Neural cell (in vitro differentiated cells): ENCODE measurements at regions not wholly inside any gene's neighbourhood (a gene's known extent, or its start where the extent isn't known, plus 50 kb on each side); places are given as distances from the start of the nearest gene placed in this dataset.

Experiments used
- H2AFZ ChIP-seq: fragments of 200-600, 300-800 bp; sonication (generic), shearing (Covaris generic); 2 replicates; pipeline ENCODE4 v1.6.0; 2014; ENCODE audit warnings: low read depth, mild to moderate bottlenecking, antibody characterized with exemption, low read length, moderate library complexity
- H3F3A ChIP-seq: fragments of 200-600 bp; shearing (Covaris generic); 2 replicates; pipeline ENCODE4 v1.6.1; 2016; ENCODE audit warnings: mild to moderate bottlenecking, moderate library complexity, mixed read lengths, antibody characterized with exemption, low read length; ENCODE audit not compliant: insufficient read depth, poor library complexity, severe bottlenecking
- H3K27ac ChIP-seq: fragments of 200-600, 300-800 bp; sonication (generic), shearing (Covaris generic); 2 replicates; pipeline ENCODE4 v1.5.1; 2014; ENCODE audit warnings: mild to moderate bottlenecking, low read length, moderate library complexity
- H3K27me3 ChIP-seq: fragments of 300-800, 200-600 bp; sonication (generic), shearing (Covaris generic); 2 replicates; pipeline ENCODE4 v1.6.0; 2014; ENCODE audit warnings: mild to moderate bottlenecking, low read depth, low read length, moderate library complexity; ENCODE audit not compliant: insufficient read depth
- H3K36me3 ChIP-seq: fragments of 300-800, 200-600 bp; sonication (generic), shearing (Covaris generic); 2 replicates; pipeline ENCODE4 v1.5.1; 2014; ENCODE audit warnings: mild to moderate bottlenecking, antibody characterized with exemption, low read length, moderate library complexity; ENCODE audit not compliant: insufficient read depth
- H3K4me2 ChIP-seq: fragments of 300-800, 200-600 bp; sonication (generic), shearing (Covaris generic); 2 replicates; pipeline ENCODE4 v1.6.0; 2014; ENCODE audit warnings: mild to moderate bottlenecking, low read length
- H3K4me3 ChIP-seq: fragments of 300-800, 200-600 bp; sonication (generic), shearing (Covaris generic); 2 replicates; pipeline ENCODE4 v1.5.1; 2014; ENCODE audit warnings: mild to moderate bottlenecking, low read length, moderate library complexity
- H3K79me2 ChIP-seq: fragments of 200-600 bp; shearing (Covaris generic); replicated peaks from 2 replicates; pipeline ENCODE4 v1.6.0; 2014; ENCODE audit warnings: mild to moderate bottlenecking, low read length, moderate library complexity; ENCODE audit not compliant: insufficient read depth
- H3K9ac ChIP-seq: fragments of 300-800, 200-600 bp; sonication (generic), shearing (Covaris generic); 2 replicates; pipeline ENCODE4 v1.6.1; 2016; ENCODE audit warnings: mild to moderate bottlenecking, low read length, mixed read lengths
- H3K9me2 ChIP-seq: fragments of 200-600 bp; shearing (Covaris generic); 2 replicates; pipeline ENCODE4 v1.6.1; 2016; ENCODE audit warnings: mild to moderate bottlenecking, low read length, mixed read lengths; ENCODE audit not compliant: insufficient read depth
- H3K9me3 ChIP-seq: fragments of 200-600, 300-800 bp; sonication (generic), shearing (Covaris generic); 2 replicates; pipeline ENCODE4 v1.6.1; 2016; ENCODE audit warnings: mild to moderate bottlenecking, mixed run types, low read length, moderate library complexity, mixed read lengths
- H4K20me1 ChIP-seq: fragments of 200-600 bp; shearing (Covaris generic); 2 replicates; pipeline ENCODE4 v1.6.1; 2016; ENCODE audit warnings: mild to moderate bottlenecking, mixed run types; ENCODE audit not compliant: insufficient read depth
- EP300 ChIP-seq: fragments of 450-650 bp; conservative IDR thresholded peaks from 2 replicates; pipeline ENCODE4 v1.6.1; 2014; ENCODE audit warnings: antibody characterized with exemption, mild to moderate bottlenecking, moderate library complexity; ENCODE audit not compliant: poor library complexity, severe bottlenecking
- EZH2 ChIP-seq: fragments of 200-600, 300-800 bp; shearing (Covaris generic), sonication (generic); IDR thresholded peaks from 2 replicates; pipeline ENCODE4 v1.6.1; 2014; ENCODE audit warnings: antibody characterized with exemption, low read length, borderline replicate concordance, mild to moderate bottlenecking; ENCODE audit not compliant: insufficient read depth, poor library complexity, severe bottlenecking
- MXI1 ChIP-seq: fragments of 450-650 bp; conservative IDR thresholded peaks from 2 replicates; pipeline ENCODE4 v1.6.1; 2014; ENCODE audit warnings: antibody characterized with exemption, mild to moderate bottlenecking; ENCODE audit not compliant: poor library complexity, severe bottlenecking
- POLR2AphosphoS5 ChIP-seq: IDR thresholded peaks from 2 replicates; pipeline ENCODE4 v1.6.1; 2012
- RAD21 ChIP-seq: fragments of 450-650 bp; conservative IDR thresholded peaks from 2 replicates; pipeline ENCODE4 v1.6.1; 2014; ENCODE audit warnings: antibody characterized with exemption, mild to moderate bottlenecking, moderate library complexity
- SMC3 ChIP-seq: fragments of 450-650 bp; conservative IDR thresholded peaks from 2 replicates; pipeline ENCODE4 v1.6.1; 2014; ENCODE audit warnings: antibody characterized with exemption, mild to moderate bottlenecking, moderate library complexity; ENCODE audit not compliant: poor library complexity
- TAF1 ChIP-seq: IDR thresholded peaks from 2 replicates; pipeline ENCODE4 v1.6.1; 2012; ENCODE audit warnings: low read depth
- TF ChIP-seq, protein P1 (sequence below): fragments of 450-650 bp; IDR thresholded peaks from 2 replicates; pipeline ENCODE4 v1.5.1; 2014; ENCODE audit warnings: antibody characterized with exemption, mild to moderate bottlenecking, moderate library complexity; ENCODE audit not compliant: poor library complexity, severe bottlenecking
- TF ChIP-seq, protein P2 (sequence below): IDR thresholded peaks from 2 replicates; pipeline ENCODE4 v1.6.1; 2012; ENCODE audit warnings: borderline replicate concordance

DNA sequence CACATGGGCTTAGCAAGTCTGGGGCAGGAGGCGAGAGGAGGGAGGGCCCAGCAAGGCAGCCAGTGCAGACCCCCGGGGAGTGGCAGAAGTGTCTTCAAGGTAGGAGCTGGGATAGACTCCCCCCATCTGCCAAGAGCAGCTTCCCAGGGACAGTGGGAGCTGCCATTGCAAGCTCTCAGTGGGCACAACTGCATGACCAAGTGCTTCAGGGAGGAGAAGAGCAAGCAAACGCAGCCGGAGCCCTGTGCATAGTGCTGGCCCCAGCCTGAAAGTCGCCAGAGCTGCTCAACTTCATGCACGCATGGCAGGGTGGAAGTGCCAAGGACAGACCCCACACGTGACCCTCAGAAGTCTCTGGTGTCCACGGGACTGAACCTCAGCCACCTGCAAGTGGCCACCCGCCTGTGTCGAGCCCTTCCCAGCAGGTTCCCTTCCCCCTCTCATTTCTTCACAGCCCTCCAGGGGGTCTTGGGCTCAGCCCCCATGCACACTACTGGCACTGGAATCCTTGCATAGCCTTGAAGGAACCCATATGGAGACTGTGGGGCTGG, 89.4 kb downstream of the PLXNA1 start:
- Histone ChIP-seq H3K4me2 (no peak overlapping the region), H3K27me3 (no peaks in the 10 kb centered on the region), H4K20me1 (no peaks in the 10 kb centered on the region), H3K9ac (no peak overlapping the region), H2AFZ (no peak overlapping the region), H3K4me3 (no peak overlapping the region), H3K79me2 (no peaks in the 10 kb centered on the region), H3K9me3 (no peaks in the 10 kb centered on the region), H3K36me3 (no peaks in the 10 kb centered on the region), H3K9me2 (no peaks in the 10 kb centered on the region), H3K27ac (no peak overlapping the region), H3F3A (no peaks in the 10 kb centered on the region)
- no peak for TF ChIP-seq POLR2AphosphoS5
- TF ChIP-seq MXI1 = no peak
- TF ChIP-seq SMC3 = no peak
- TF ChIP-seq, protein P1, sequence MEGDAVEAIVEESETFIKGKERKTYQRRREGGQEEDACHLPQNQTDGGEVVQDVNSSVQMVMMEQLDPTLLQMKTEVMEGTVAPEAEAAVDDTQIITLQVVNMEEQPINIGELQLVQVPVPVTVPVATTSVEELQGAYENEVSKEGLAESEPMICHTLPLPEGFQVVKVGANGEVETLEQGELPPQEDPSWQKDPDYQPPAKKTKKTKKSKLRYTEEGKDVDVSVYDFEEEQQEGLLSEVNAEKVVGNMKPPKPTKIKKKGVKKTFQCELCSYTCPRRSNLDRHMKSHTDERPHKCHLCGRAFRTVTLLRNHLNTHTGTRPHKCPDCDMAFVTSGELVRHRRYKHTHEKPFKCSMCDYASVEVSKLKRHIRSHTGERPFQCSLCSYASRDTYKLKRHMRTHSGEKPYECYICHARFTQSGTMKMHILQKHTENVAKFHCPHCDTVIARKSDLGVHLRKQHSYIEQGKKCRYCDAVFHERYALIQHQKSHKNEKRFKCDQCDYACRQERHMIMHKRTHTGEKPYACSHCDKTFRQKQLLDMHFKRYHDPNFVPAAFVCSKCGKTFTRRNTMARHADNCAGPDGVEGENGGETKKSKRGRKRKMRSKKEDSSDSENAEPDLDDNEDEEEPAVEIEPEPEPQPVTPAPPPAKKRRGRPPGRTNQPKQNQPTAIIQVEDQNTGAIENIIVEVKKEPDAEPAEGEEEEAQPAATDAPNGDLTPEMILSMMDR = no peak
- TF ChIP-seq EZH2 = no peak
- TF ChIP-seq TAF1 = no peak
- no peak for TF ChIP-seq EP300
- TF ChIP-seq RAD21 = no peak
- TF ChIP-seq, protein P2, sequence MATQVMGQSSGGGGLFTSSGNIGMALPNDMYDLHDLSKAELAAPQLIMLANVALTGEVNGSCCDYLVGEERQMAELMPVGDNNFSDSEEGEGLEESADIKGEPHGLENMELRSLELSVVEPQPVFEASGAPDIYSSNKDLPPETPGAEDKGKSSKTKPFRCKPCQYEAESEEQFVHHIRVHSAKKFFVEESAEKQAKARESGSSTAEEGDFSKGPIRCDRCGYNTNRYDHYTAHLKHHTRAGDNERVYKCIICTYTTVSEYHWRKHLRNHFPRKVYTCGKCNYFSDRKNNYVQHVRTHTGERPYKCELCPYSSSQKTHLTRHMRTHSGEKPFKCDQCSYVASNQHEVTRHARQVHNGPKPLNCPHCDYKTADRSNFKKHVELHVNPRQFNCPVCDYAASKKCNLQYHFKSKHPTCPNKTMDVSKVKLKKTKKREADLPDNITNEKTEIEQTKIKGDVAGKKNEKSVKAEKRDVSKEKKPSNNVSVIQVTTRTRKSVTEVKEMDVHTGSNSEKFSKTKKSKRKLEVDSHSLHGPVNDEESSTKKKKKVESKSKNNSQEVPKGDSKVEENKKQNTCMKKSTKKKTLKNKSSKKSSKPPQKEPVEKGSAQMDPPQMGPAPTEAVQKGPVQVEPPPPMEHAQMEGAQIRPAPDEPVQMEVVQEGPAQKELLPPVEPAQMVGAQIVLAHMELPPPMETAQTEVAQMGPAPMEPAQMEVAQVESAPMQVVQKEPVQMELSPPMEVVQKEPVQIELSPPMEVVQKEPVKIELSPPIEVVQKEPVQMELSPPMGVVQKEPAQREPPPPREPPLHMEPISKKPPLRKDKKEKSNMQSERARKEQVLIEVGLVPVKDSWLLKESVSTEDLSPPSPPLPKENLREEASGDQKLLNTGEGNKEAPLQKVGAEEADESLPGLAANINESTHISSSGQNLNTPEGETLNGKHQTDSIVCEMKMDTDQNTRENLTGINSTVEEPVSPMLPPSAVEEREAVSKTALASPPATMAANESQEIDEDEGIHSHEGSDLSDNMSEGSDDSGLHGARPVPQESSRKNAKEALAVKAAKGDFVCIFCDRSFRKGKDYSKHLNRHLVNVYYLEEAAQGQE = no peak

DNA sequence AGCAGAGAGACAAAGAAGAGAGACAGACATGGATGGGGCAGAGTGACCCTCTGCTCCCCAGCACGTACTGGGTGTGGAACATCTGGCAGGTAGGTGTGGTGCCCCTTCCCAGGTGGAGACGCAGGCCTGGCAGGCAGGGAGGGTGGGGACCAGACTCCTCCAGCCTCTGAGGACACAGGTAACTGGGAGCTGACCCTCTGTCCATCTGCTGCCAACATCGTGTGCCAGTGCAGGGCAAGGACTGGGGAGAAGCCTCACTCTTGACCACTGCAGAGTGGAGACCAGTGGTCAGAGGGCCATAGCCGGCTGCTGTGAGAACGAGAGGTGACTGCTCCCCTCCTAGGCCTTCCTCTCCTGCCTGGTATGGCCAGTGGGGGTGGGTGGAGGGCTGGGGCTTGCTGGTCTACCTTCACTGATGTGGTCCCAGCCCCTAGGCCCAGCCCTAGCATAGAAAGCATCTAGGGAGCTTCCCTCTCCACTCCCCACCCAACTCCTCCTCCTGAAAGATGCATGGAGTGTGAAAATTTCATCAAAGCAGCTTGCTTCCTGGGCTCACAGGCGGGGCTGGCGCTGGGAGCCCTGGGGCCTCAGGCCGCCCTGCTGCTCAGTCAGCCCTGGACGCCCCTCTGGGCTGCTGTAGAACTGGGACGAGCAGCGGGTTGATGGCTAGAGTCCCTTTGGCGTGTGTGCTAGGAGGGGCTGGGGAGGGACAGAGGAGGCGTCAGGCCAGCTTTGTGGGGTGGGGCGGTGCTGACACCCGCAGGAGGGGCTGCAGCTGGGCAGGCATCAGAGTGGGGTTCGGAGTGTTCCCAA, 90.3 kb downstream of the PLXNA1 start:
- Histone ChIP-seq H3K27ac (no peak overlapping the region), H3K9me3 (no peaks in the 10 kb centered on the region), H3K36me3 (no peaks in the 10 kb centered on the region), H3K4me2 (no peak overlapping the region), H2AFZ (no peak overlapping the region), H3F3A (no peaks in the 10 kb centered on the region), H3K9ac (no peak overlapping the region), H3K79me2 (no peaks in the 10 kb centered on the region), H3K27me3 (no peaks in the 10 kb centered on the region), H3K9me2 (no peaks in the 10 kb centered on the region), H3K4me3 (no peak overlapping the region), H4K20me1 (no peaks in the 10 kb centered on the region)
- TF ChIP-seq EZH2 (no peak), TAF1 (no peak), SMC3 (no peak), RAD21 (no peak), EP300 (no peak), MXI1 (no peak), POLR2AphosphoS5 (no peak)
- TF ChIP-seq, protein P2 = no peak
- TF ChIP-seq, protein P1 = no peak
